HAP-1 (cell line): ENCODE measurements at regions not wholly inside any gene's neighbourhood (a gene's known extent, or its start where the extent isn't known, plus 50 kb on each side); places are given as distances from the start of the nearest gene placed in this dataset.
A peak's percentile ranks its signal among the peaks of the same experiment; 100 is the strongest.

Experiments used
- DNase-seq, 2 experiments: peaks; one replicate each; pipeline ENCODE4 v3.0.0-alpha.2; 2016 to 2020; ENCODE audit warnings: low spot score in 2 of 2
- H3K27me3 ChIP-seq: fragments of 250-450 bp; sonication (Bioruptor Pico); 2 replicates; pipeline ENCODE4 v1.5.1; 2020; ENCODE audit warnings: low read depth, mild to moderate bottlenecking, moderate library complexity
- H3K36me3 ChIP-seq: fragments of 250-450 bp; sonication (Bioruptor Pico); replicated peaks from 2 replicates; pipeline ENCODE4 v1.5.1; 2020; ENCODE audit warnings: mild to moderate bottlenecking
- H3K4me1 ChIP-seq: fragments of 250-450 bp; sonication (Bioruptor Pico); 2 replicates; pipeline ENCODE4 v1.5.1; 2020; ENCODE audit warnings: mild to moderate bottlenecking
- H3K4me3 ChIP-seq: fragments of 250-450 bp; sonication (Bioruptor Pico); 2 replicates; pipeline ENCODE4 v1.5.1; 2020; ENCODE audit warnings: mild to moderate bottlenecking, moderate library complexity
- H3K9me3 ChIP-seq: fragments of 250-450 bp; sonication (Bioruptor Pico); 2 replicates; pipeline ENCODE4 v1.5.1; 2020; ENCODE audit warnings: mild to moderate bottlenecking, moderate library complexity
- in situ Hi-C: fragments of 300-500 bp; cut with MboI; formaldehyde crosslinking; loops from 3 replicates; pipeline ENCODE4 v1.14.3; 2020; ENCODE audit warnings: low sequenced_read_pairs, inconsistent platforms, mixed read lengths

- Histone ChIP-seq H3K9me3 (no peaks in the 10 kb centered on the region), H3K4me3 (no peak overlapping the region), H3K27me3 (no peaks in the 10 kb centered on the region), H3K36me3 (no peaks in the 10 kb centered on the region), H3K4me1 (peaks cover 9% of the 10 kb centered on the region)
- in situ Hi-C loops: no loop called here
- DNase-seq: no peak
These were observed 229.4 kb downstream of the ALDH8A1 start for GRCh38 chr6:134720353-134721059.

- no peaks in the 10 kb centered on the region for H3K36me3 ChIP-seq
- in situ Hi-C loops: no loop called here
- peaks cover 9% of the 10 kb centered on the region for H3K4me1 ChIP-seq
- no peak for DNase-seq
- no peak overlapping the region for H3K4me3 ChIP-seq
- H3K9me3 ChIP-seq: no peaks in the 10 kb centered on the region
- no peaks in the 10 kb centered on the region for H3K27me3 ChIP-seq
These were observed 230.0 kb downstream of the ALDH8A1 start for GRCh38 chr6:134719911-134720310.

- Histone ChIP-seq H3K36me3 (no peaks in the 10 kb centered on the region), H3K27me3 (no peaks in the 10 kb centered on the region), H3K4me1 (peaks cover 9% of the 10 kb centered on the region), H3K4me3 (no peak overlapping the region), H3K9me3 (no peaks in the 10 kb centered on the region)
- no peak for DNase-seq
- in situ Hi-C loops: no loop called here
These were observed 230.6 kb downstream of the ALDH8A1 start for GRCh38 chr6:134719286-134719685.

DNA sequence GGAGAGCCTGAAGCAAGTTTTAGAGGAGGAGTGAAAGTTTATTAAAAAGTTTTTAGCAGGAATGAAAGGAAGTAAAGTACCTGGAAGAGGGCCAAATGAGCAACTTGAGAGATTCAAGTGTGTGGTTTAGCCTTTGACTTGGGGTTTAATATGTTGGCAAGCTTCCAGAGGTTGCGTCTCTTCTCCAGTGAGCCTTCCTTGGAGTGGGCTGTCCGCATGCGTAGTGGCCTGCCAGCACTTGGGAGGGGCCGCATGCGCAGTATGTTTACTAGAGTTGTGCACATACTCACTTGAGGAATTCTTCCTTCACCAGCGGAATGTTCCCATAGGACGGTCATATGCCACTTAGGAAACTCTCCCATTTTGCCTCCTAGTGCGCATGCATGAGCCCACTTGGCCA is 235.2 kb downstream of the ALDH8A1 start:
- DNase-seq: no peak
- Histone ChIP-seq H3K9me3 (no peaks in the 10 kb centered on the region), H3K27me3 (no peaks in the 10 kb centered on the region), H3K4me1 (no peaks in the 10 kb centered on the region), H3K4me3 (no peak overlapping the region), H3K36me3 (no peaks in the 10 kb centered on the region)
- in situ Hi-C loops: no loop called here

GRCh38 chr6:134714113-134714512 is 235.8 kb downstream of the ALDH8A1 start:
- H3K9me3 ChIP-seq: no peaks in the 10 kb centered on the region
- no peaks in the 10 kb centered on the region for H3K4me1 ChIP-seq
- no peak overlapping the region for H3K4me3 ChIP-seq
- H3K36me3 ChIP-seq: no peaks in the 10 kb centered on the region
- in situ Hi-C loops: no loop called here
- DNase-seq: no peak
- no peaks in the 10 kb centered on the region for H3K27me3 ChIP-seq

- Histone ChIP-seq H3K36me3 (no peaks in the 10 kb centered on the region), H3K4me1 (peaks cover 3% of the 10 kb centered on the region; the same call in 1 of the 2 replicates), H3K4me3 (no peak overlapping the region), H3K9me3 (no peaks in the 10 kb centered on the region), H3K27me3 (no peaks in the 10 kb centered on the region)
- DNase-seq: no peak
- in situ Hi-C loops: no loop called here
These were observed 237.6 kb downstream of the ALDH8A1 start for GRCh38 chr6:134712311-134712710.

- H3K27me3 ChIP-seq: no peaks in the 10 kb centered on the region
- no peak for DNase-seq
- in situ Hi-C loops: no loop called here
- H3K36me3 ChIP-seq: no peaks in the 10 kb centered on the region
- peaks cover 9% of the 10 kb centered on the region for H3K4me1 ChIP-seq
- H3K9me3 ChIP-seq: no peaks in the 10 kb centered on the region
- H3K4me3 ChIP-seq: no peak overlapping the region
These were observed 241.8 kb downstream of the ALDH8A1 start for GRCh38 chr6:134708079-134708478.

- Histone ChIP-seq H3K27me3 (no peaks in the 10 kb centered on the region), H3K4me1 (peaks cover 9% of the 10 kb centered on the region), H3K4me3 (no peak overlapping the region), H3K36me3 (no peaks in the 10 kb centered on the region), H3K9me3 (no peaks in the 10 kb centered on the region)
- peak; percentile 65 to 82 for DNase-seq
- in situ Hi-C loops: no loop called here
These were observed 242.4 kb downstream of the ALDH8A1 start for GRCh38 chr6:134707342-134708031.

- no peak for DNase-seq
- Histone ChIP-seq H3K36me3 (no peaks in the 10 kb centered on the region), H3K4me1 (peaks cover 9% of the 10 kb centered on the region), H3K27me3 (no peaks in the 10 kb centered on the region), H3K9me3 (no peaks in the 10 kb centered on the region), H3K4me3 (no peak overlapping the region)
- in situ Hi-C loops: no loop called here
These were observed 243.1 kb downstream of the ALDH8A1 start for GRCh38 chr6:134706806-134707205.

- Histone ChIP-seq H3K27me3 (no peaks in the 10 kb centered on the region), H3K4me3 (no peak overlapping the region), H3K36me3 (no peaks in the 10 kb centered on the region), H3K4me1 (peaks cover 9% of the 10 kb centered on the region), H3K9me3 (no peaks in the 10 kb centered on the region)
- in situ Hi-C loops: no loop called here
- no peak for DNase-seq
These were observed 243.7 kb downstream of the ALDH8A1 start for GRCh38 chr6:134706153-134706552.

DNA sequence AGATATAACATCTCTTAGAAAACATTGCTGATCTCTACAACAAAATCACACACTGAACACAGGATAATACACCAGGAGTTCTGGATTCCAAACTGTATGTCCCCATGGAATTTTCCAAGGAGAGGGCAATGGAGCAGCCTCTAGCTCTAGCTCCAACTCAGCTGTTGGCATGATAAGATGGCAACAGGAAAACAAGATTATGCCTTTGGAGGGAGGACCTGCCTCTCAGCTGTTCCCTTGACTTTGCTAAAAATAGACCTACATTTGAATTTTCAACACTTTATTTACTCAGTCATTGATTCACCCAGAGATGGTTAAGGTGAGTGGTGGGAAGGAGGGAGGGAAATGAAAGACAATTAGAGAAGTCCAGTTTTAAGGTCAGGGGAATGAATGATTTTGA is 246.7 kb downstream of the ALDH8A1 start:
- no peak overlapping the region for H3K4me3 ChIP-seq
- DNase-seq: no peak
- in situ Hi-C loops: no loop called here
- no peaks in the 10 kb centered on the region for H3K36me3 ChIP-seq
- H3K27me3 ChIP-seq: no peaks in the 10 kb centered on the region
- peaks cover 9% of the 10 kb centered on the region for H3K4me1 ChIP-seq
- H3K9me3 ChIP-seq: no peaks in the 10 kb centered on the region

- no peak for DNase-seq
- Histone ChIP-seq H3K36me3 (no peaks in the 10 kb centered on the region), H3K4me3 (no peak overlapping the region), H3K9me3 (no peaks in the 10 kb centered on the region), H3K4me1 (peaks cover 5% of the 10 kb centered on the region), H3K27me3 (no peaks in the 10 kb centered on the region)
- in situ Hi-C loops: no loop called here
These were observed 247.6 kb downstream of the ALDH8A1 start for GRCh38 chr6:134702279-134702678.

GRCh38 chr6:134701301-134701700 is 248.6 kb downstream of the ALDH8A1 start:
- Histone ChIP-seq H3K4me3 (no peak overlapping the region), H3K36me3 (no peaks in the 10 kb centered on the region), H3K27me3 (no peaks in the 10 kb centered on the region), H3K9me3 (no peaks in the 10 kb centered on the region), H3K4me1 (no peaks in the 10 kb centered on the region)
- DNase-seq: no peak
- in situ Hi-C loops: no loop called here

GRCh38 chr6:134698228-134698627 is 251.7 kb downstream of the ALDH8A1 start:
- Histone ChIP-seq H3K36me3 (no peaks in the 10 kb centered on the region), H3K4me3 (no peak overlapping the region), H3K4me1 (no peaks in the 10 kb centered on the region), H3K9me3 (no peaks in the 10 kb centered on the region), H3K27me3 (no peaks in the 10 kb centered on the region)
- no peak for DNase-seq
- in situ Hi-C loops: no loop called here
